K562 (cell line): ENCODE measurements at regions not wholly inside any gene's neighbourhood (a gene's known extent, or its start where the extent isn't known, plus 50 kb on each side); places are given as distances from the start of the nearest gene placed in this dataset.

Experiments used
- ATAC-seq: fragments of 200-7000 bp; cut with Tn5 transposase; 3 replicates; pipeline ENCODE4 v1.9.1; 2020; ENCODE audit warnings: moderate library complexity
- BruUV-seq: library from RNA; stranded (reverse); fragments of 400-500 nt; replicated peaks from 2 replicates; lab custom pipeline; 2021; lab: Mats Ljungman, UMichigan
- CTCF ChIA-PET: fragments of 300-600 bp; formaldehyde crosslinking; extraction: SDS; loops from one replicate; lab custom pipeline; 2021; ENCODE audit warnings: low intra/inter-chr PET ratio; lab: Yijun Ruan, JAX
- POLR2A ChIA-PET: fragments of 300-600, 350-650 bp; sonication (Branson Sonifier 250); formaldehyde crosslinking; extraction: SDS; loops from one replicate; lab custom pipeline; 2021; ENCODE audit warnings: antibody characterized with exemption, inconsistent platforms; lab: Yijun Ruan, JAX
- DNase-seq, 4 experiments: peaks; one replicate each; pipeline versions ENCODE4 v3.0.0 to v3.0.0-alpha.2; 2011 to 2018; ENCODE audit warnings: low spot score in 3 of 4, mixed read lengths in 3 of 4; ENCODE audit errors: extremely low read depth in 1 of 4
- FAIRE-seq: peaks from 2 replicates; lab custom pipeline; 2011; peaks lifted over from hg19 to GRCh38; lab: Jason Lieb, UNC
- H2AFZ ChIP-seq: 2 replicates; pipeline ENCODE4 v1.6.0; 2011; ENCODE audit warnings: low read depth, low read length, control low read depth, inconsistent platforms
- H3K27ac ChIP-seq: fragments of 200-600 bp; 3 replicates; pipeline ENCODE4 v1.8.0; 2011; ENCODE audit warnings: low read depth, mild to moderate bottlenecking, control low read depth, inconsistent platforms, low read length, moderate library complexity, mixed read lengths; ENCODE audit errors: extremely low read depth
- H3K27me3 ChIP-seq, 2 experiments: fragments of 300-600 bp in 1 of 2; 2 replicates in 1 of 2; 3 replicates in 1 of 2; pipeline versions ENCODE4 v1.6.0 to v1.8.0; 2011; ENCODE audit warnings: inconsistent platforms in 2 of 2, low read length in 2 of 2, mild to moderate bottlenecking in 1 of 2, mixed read lengths in 1 of 2, moderate library complexity in 1 of 2; ENCODE audit not compliant: control insufficient read depth in 2 of 2, insufficient read depth in 2 of 2
- H3K36me3 ChIP-seq: fragments of 300-600 bp; 3 replicates; pipeline ENCODE4 v1.8.0; 2011; ENCODE audit warnings: mild to moderate bottlenecking, low read length, inconsistent platforms; ENCODE audit not compliant: control insufficient read depth, insufficient read depth
- H3K4me1 ChIP-seq, 2 experiments: fragments of 200-600 bp in 1 of 2; replicated peaks in 1 of 2; 2 replicates in 1 of 2; 3 replicates in 1 of 2; pipeline versions ENCODE4 v1.5.1 to v1.8.0; 2011; ENCODE audit warnings: inconsistent platforms in 2 of 2, low read length in 2 of 2, mild to moderate bottlenecking in 1 of 2, mixed read lengths in 1 of 2, moderate library complexity in 1 of 2; ENCODE audit not compliant: control insufficient read depth in 2 of 2, insufficient read depth in 2 of 2
- H3K4me2 ChIP-seq: 2 replicates; pipeline ENCODE4 v1.6.1; 2011; ENCODE audit warnings: low read length, control low read depth, inconsistent platforms, mixed read lengths; ENCODE audit not compliant: insufficient read depth
- H3K4me3 ChIP-seq: fragments of 200-600 bp; sonication (generic), shearing (Covaris generic); 2 replicates; pipeline ENCODE4 v1.5.1; 2016; ENCODE audit warnings: control low read depth, inconsistent platforms
- H3K79me2 ChIP-seq: fragments of 200-600 bp; 3 replicates; pipeline ENCODE4 v1.8.0; 2011; ENCODE audit warnings: low read length, inconsistent platforms; ENCODE audit not compliant: control insufficient read depth, insufficient read depth
- H3K9ac ChIP-seq, 2 experiments: 2 replicates each; pipeline versions ENCODE4 v1.6.0 to v1.6.1; 2011; ENCODE audit warnings: low read depth in 2 of 2, low read length in 2 of 2, control low read depth in 1 of 2, inconsistent platforms in 1 of 2, mild to moderate bottlenecking in 1 of 2, mixed read lengths in 1 of 2; ENCODE audit not compliant: insufficient read depth in 1 of 2
- H3K9me1 ChIP-seq: one replicate; pipeline ENCODE4 v1.6.0; 2011; ENCODE audit warnings: inconsistent platforms, mild to moderate bottlenecking, low read length, moderate library complexity; ENCODE audit not compliant: control insufficient read depth, insufficient read depth
- H3K9me3 ChIP-seq: replicated peaks from 2 replicates; pipeline ENCODE4 v1.5.1; 2011; ENCODE audit warnings: low read depth, low read length, inconsistent platforms; ENCODE audit not compliant: control insufficient read depth, insufficient read depth
- H4K20me1 ChIP-seq: replicated peaks from 2 replicates; pipeline ENCODE4 v1.6.1; 2011; ENCODE audit warnings: low read length, inconsistent platforms, mixed read lengths; ENCODE audit not compliant: control insufficient read depth, insufficient read depth
- CHD7 ChIP-seq: fragments of 200-600 bp; sonication (generic); IDR thresholded peaks from one replicate; pipeline ENCODE4 v1.6.1; 2012; ENCODE audit warnings: mild to moderate bottlenecking, low read depth, low read length, inconsistent platforms
- E2F4 ChIP-seq: sonication (generic); formaldehyde crosslinking; IDR thresholded peaks from 2 replicates; pipeline ENCODE4 v1.8.0; 2022; ENCODE audit warnings: mild to moderate bottlenecking, low read depth, missing genetic modification reagents
- ID3 ChIP-seq, 2 experiments: fragments of 250-450 bp in 1 of 2; fragments of 450-650 bp in 1 of 2; sonication (Bioruptor Pico) in 1 of 2; IDR thresholded peaks; 2 replicates each; pipeline versions ENCODE4 v1.6.1 to v1.8.0; 2016 to 2021; ENCODE audit warnings: mild to moderate bottlenecking in 2 of 2, moderate library complexity in 2 of 2, missing compliant biosample characterization in 1 of 2, missing genetic modification characterization in 1 of 2
- PPARD ChIP-seq: fragments of 250-450 bp; sonication (Bioruptor Pico); IDR thresholded peaks from 2 replicates; pipeline ENCODE4 v1.8.0; 2022; ENCODE audit warnings: inconsistent platforms, mild to moderate bottlenecking, moderate library complexity
- RB1 ChIP-seq: fragments of 450-650 bp; IDR thresholded peaks from 2 replicates; pipeline ENCODE4 v1.6.1; 2017; ENCODE audit warnings: low read depth, mild to moderate bottlenecking
- RFX5 ChIP-seq: IDR thresholded peaks from 2 replicates; pipeline ENCODE4 v1.6.1; 2011; ENCODE audit warnings: low read depth, mild to moderate bottlenecking, improper control_type of control experiment, low read length
- SMARCA5 ChIP-seq: fragments of 450-650 bp; IDR thresholded peaks from 2 replicates; pipeline ENCODE4 v1.6.1; 2016
- ZNF224 ChIP-seq: sonication (generic); formaldehyde crosslinking; IDR thresholded peaks from 2 replicates; pipeline ENCODE4 v1.8.0; 2022; ENCODE audit warnings: mild to moderate bottlenecking, missing genetic modification reagents
- WGBS: fragments of 100-300 bp; shearing (Covaris generic); methylation state at CpG from one replicate; pipeline ENCODE4 v1.1.6; 2016; ENCODE audit warnings: low coverage, mixed read lengths; ENCODE audit not compliant: insufficient coverage; ENCODE audit errors: missing lambda C conversion rate; 5-methylcytosine and 5-hydroxymethylcytosine counted together
- in situ Hi-C: fragments of 300-500 bp; cut with MboI; formaldehyde crosslinking; loops from 4 replicates; pipeline ENCODE4 v1.15.0; 2018; ENCODE audit warnings: inconsistent platforms, mixed read lengths
- intact Hi-C: fragments of 100-400 bp; cut with micrococcal nuclease; formaldehyde crosslinking; loops from 2 replicates; pipeline ENCODE4 v1.14.2; 2022

GRCh38 chr11:116539211-116539610, 233.6 kb downstream of the BUD13 start:
- H3K4me2 ChIP-seq: no peak overlapping the region
- intact Hi-C loops (no loop called here), in situ Hi-C loops (no loop called here)
- ChIA-PET POLR2A (no interaction called here), CTCF (no interaction called here)
- ATAC-seq (no peak), DNase-seq (no peak), FAIRE-seq (no peak)
- no peaks in the 10 kb centered on the region for H4K20me1 ChIP-seq
- no peak overlapping the region for H3K4me3 ChIP-seq
- H3K36me3 ChIP-seq: no peaks in the 10 kb centered on the region
- no TSS peak for BruUV-seq
- no peak overlapping the region for H3K27ac ChIP-seq
- H3K27me3 ChIP-seq: peaks cover 2 to 37% of the 10 kb centered on the region in 2 experiments; a peak in 3 of 5 replicates
- no peaks in the 10 kb centered on the region for H3K79me2 ChIP-seq
- 0% methylated on average over 4 of the region's 4 CpGs for WGBS
- H3K9ac ChIP-seq: no peak overlapping the region
- no peaks in the 10 kb centered on the region for H3K9me1 ChIP-seq
- H3K9me3 ChIP-seq: no peaks in the 10 kb centered on the region
- no peak overlapping the region for H2AFZ ChIP-seq
- no peaks in the 10 kb centered on the region; a peak in 1 of 5 replicates for H3K4me1 ChIP-seq
- TF ChIP-seq RB1: no peak
- TF ChIP-seq E2F4 (CRISPR knock-in tag): no peak
- no peak for TF ChIP-seq RFX5
- TF ChIP-seq SMARCA5: no peak
- TF ChIP-seq ID3 (CRISPR knock-in tag; IDR thresholded peaks at IDR 0.05): no peak
- TF ChIP-seq ID3 (tag; IDR thresholded peaks at IDR 0.05): no peak
- no peak for TF ChIP-seq ZNF224 (CRISPR knock-in tag)
- no peak for TF ChIP-seq PPARD (CRISPR knock-in tag)
- TF ChIP-seq CHD7: no peak
